ENCODE measurements at regions not wholly inside any gene's neighbourhood (a gene's known extent, or its start where the extent isn't known, plus 50 kb on each side); places are given as distances from the start of the nearest gene placed in this dataset.
A peak's percentile ranks its signal among the peaks of the same experiment; 100 is the strongest.
"Not testable (repeated sequence)": the region's sequence is repeated elsewhere in the genome, so short reads cannot be mapped to it uniquely, and the experiment has no call there.

DNA sequence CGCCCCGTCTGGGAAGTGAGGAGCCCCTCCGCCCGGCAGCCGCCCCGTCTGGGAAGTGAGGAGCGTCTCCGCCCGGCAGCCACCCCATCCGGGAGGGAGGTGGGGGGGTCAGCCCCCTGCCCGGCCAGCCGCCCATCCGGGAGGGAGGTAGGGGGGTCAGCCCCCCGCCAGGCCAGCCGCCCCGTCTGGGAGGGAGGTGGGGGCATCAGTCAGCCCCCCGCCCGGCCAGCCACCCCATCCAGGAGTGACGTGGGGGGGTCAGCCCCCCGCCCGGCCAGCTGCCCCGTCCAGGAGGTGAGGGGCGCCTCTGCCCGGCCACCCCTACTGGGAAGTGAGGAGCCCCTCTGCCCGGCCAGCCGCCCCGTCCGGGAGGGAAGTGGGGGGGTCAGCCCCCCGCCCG lies 297.5 kb upstream of the DYNLRB2 start:
- H3K27ac ChIP-seq (ENCODE audit: low read depth, low read length); DNase-seq; ATAC-seq; H3K4me1 ChIP-seq (ENCODE audit: control insufficient read depth in 2 of 2, insufficient read depth in 2 of 2, low read length in 2 of 2); intact Hi-C loops (cut with micrococcal nuclease); H3K27ac Mint-ChIP-seq; H3K36me3 ChIP-seq (ENCODE audit: control insufficient read depth in 2 of 3, insufficient read depth in 3 of 3, low read length in 3 of 3); H3K36me3 Mint-ChIP-seq; H3K4me1 Mint-ChIP-seq; POLR2A ChIA-PET; H3K4me3 ChIP-seq (ENCODE audit: low read length); H3K9me3 ChIP-seq (ENCODE audit: control insufficient read depth in 2 of 3, low read length in 3 of 3); CTCF ChIA-PET; H3K4me3 Mint-ChIP-seq; H3K27me3 ChIP-seq (ENCODE audit: control insufficient read depth in 2 of 2, insufficient read depth in 2 of 2, low read length in 2 of 2); H3K27me3 Mint-ChIP-seq: not testable (repeated sequence)
- H3K9me3 Mint-ChIP-seq, result peaks cover 0 to 18% (median 8%) of the 10 kb centered on the region in 11 donors

DNA sequence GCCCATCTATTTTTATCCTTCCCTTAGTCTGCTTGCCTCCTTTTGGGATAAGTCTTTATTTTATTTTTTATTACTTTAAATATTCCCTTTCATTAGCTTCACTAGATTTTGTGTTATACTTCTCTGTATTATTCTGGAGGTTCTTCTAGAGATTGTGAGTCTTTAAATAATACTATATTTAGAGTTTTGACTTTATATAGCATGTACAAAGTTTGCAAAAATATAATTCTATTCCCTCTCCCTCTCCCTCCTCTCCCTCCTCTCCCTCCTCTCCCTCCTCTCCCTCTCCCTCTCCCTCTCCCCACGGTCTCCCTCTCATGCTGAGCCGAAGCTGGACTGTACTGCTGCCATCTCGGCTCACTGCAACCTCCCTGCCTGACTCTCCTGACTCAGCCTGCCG lies 298.5 kb upstream of the DYNLRB2 start:
- H3K9me3 ChIP-seq (ENCODE audit: control insufficient read depth in 2 of 3, low read length in 3 of 3); POLR2A ChIA-PET; CTCF ChIA-PET; H3K36me3 Mint-ChIP-seq; H3K4me3 ChIP-seq (ENCODE audit: low read length); H3K27me3 Mint-ChIP-seq; H3K4me1 Mint-ChIP-seq; DNase-seq; H3K27ac Mint-ChIP-seq; ATAC-seq; intact Hi-C loops (cut with micrococcal nuclease); H3K27ac ChIP-seq (ENCODE audit: low read depth, low read length); H3K4me3 Mint-ChIP-seq; H3K4me1 ChIP-seq (ENCODE audit: control insufficient read depth in 2 of 2, insufficient read depth in 2 of 2, low read length in 2 of 2); H3K36me3 ChIP-seq (ENCODE audit: control insufficient read depth in 2 of 3, insufficient read depth in 3 of 3, low read length in 3 of 3); H3K27me3 ChIP-seq (ENCODE audit: control insufficient read depth in 2 of 2, insufficient read depth in 2 of 2, low read length in 2 of 2): not testable (repeated sequence)
- H3K9me3 Mint-ChIP-seq, result peaks cover 0 to 18% (median 8%) of the 10 kb centered on the region in 11 donors

- peaks cover 0 to 8% (median 0%) of the 10 kb centered on the region in 11 donors for H3K9me3 Mint-ChIP-seq
- Histone ChIP-seq H3K9me3 (ENCODE audit: control insufficient read depth in 2 of 3, low read length in 3 of 3) (no peaks in the 10 kb centered on the region), H3K4me1 (ENCODE audit: control insufficient read depth in 2 of 2, insufficient read depth in 2 of 2, low read length in 2 of 2) (no peaks in the 10 kb centered on the region), H3K27ac (ENCODE audit: low read depth, low read length) (no peak overlapping the region), H3K27me3 (ENCODE audit: control insufficient read depth in 2 of 2, insufficient read depth in 2 of 2, low read length in 2 of 2) (no peaks in the 10 kb centered on the region), H3K4me3 (ENCODE audit: low read length) (no peak overlapping the region), H3K36me3 (ENCODE audit: control insufficient read depth in 2 of 3, insufficient read depth in 3 of 3, low read length in 3 of 3) (no peaks in the 10 kb centered on the region)
- peaks cover 0 to 6% (median 0%) of the 10 kb centered on the region in 5 donors for H3K27me3 Mint-ChIP-seq
- DNase-seq (no peak), ATAC-seq (no peak)
- no peaks in the 10 kb centered on the region for H3K4me1 Mint-ChIP-seq
- POLR2A ChIA-PET, result interaction anchor here (0.6 kb wide), 1 partner anchor 359 kb away, joined by 3 read pairs; no protein-coding TSS in a partner anchor
- CTCF ChIA-PET, result no interaction called here
- intact Hi-C loops (cut with micrococcal nuclease), result no loop called here
- no peak overlapping the region for H3K27ac Mint-ChIP-seq
- H3K4me3 Mint-ChIP-seq, result no peak overlapping the region
- H3K36me3 Mint-ChIP-seq, result no peaks in the 10 kb centered on the region
These were observed 307.5 kb upstream of the DYNLRB2 start for GRCh38 chr16:80233097-80233835.

DNA sequence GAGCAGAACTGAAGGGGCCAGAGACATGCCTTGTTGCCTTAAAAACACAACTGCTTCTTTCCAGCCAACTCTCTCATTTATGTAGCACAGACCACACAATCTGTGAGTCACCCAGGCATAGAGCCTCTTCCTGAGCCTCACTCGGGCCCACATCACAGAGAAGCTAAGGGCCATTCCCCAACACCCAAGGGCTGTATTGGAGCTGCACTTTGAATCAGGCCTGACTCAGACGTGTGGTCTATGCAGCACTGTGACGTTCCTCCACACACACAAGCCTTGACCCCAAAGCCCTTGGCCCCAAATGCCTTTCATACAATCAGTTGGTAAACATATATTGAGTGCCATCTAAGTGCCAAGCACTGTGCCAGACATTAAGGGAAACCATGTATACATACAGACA lies 308.9 kb upstream of the DYNLRB2 start:
- no peak overlapping the region for H3K4me3 ChIP-seq (ENCODE audit: low read length)
- H3K9me3 Mint-ChIP-seq, result peaks cover 0 to 4% (median 2%) of the 10 kb centered on the region in 11 donors
- POLR2A ChIA-PET, result no interaction called here
- H3K4me1 ChIP-seq (ENCODE audit: control insufficient read depth in 2 of 2, insufficient read depth in 2 of 2, low read length in 2 of 2), result no peaks in the 10 kb centered on the region
- intact Hi-C loops (cut with micrococcal nuclease), result no loop called here
- H3K27ac Mint-ChIP-seq, result no peak overlapping the region
- CTCF ChIA-PET, result no interaction called here
- no peaks in the 10 kb centered on the region for H3K36me3 ChIP-seq (ENCODE audit: control insufficient read depth in 2 of 3, insufficient read depth in 3 of 3, low read length in 3 of 3)
- peaks cover 0 to 7% (median 0%) of the 10 kb centered on the region in 5 donors for H3K27me3 Mint-ChIP-seq
- no peak overlapping the region for H3K27ac ChIP-seq (ENCODE audit: low read depth, low read length)
- no peaks in the 10 kb centered on the region for H3K9me3 ChIP-seq (ENCODE audit: control insufficient read depth in 2 of 3, low read length in 3 of 3)
- no peak for ATAC-seq
- H3K27me3 ChIP-seq (ENCODE audit: control insufficient read depth in 2 of 2, insufficient read depth in 2 of 2, low read length in 2 of 2), result no peaks in the 10 kb centered on the region
- no peaks in the 10 kb centered on the region for H3K36me3 Mint-ChIP-seq
- H3K4me1 Mint-ChIP-seq, result no peaks in the 10 kb centered on the region
- no peak overlapping the region for H3K4me3 Mint-ChIP-seq
- peak in 1 of 9 donors; percentile 22 for DNase-seq

DNA sequence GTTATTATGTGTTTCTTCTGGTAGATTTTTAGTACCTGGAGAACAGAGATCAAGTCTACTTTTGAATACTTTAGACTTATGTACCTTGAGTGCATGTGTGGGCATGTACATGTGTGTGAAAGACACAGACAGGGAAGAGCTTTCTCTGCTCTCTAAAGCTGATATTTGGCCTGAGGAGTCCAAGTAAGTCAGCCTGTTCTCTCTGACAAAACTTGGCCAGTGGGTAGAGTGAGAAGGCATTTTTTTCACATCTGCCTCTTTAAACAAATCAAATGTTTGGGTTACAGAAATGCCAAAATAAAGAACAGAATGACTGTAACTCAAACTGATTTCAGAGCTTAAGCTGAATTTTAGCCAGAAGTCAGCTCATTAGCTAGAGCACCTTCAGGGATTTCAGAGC lies 309.7 kb upstream of the DYNLRB2 start:
- CTCF ChIA-PET, result no interaction called here
- H3K27me3 Mint-ChIP-seq, result peaks cover 0 to 10% (median 0%) of the 10 kb centered on the region in 5 donors
- intact Hi-C loops (cut with micrococcal nuclease), result no loop called here

DNA sequence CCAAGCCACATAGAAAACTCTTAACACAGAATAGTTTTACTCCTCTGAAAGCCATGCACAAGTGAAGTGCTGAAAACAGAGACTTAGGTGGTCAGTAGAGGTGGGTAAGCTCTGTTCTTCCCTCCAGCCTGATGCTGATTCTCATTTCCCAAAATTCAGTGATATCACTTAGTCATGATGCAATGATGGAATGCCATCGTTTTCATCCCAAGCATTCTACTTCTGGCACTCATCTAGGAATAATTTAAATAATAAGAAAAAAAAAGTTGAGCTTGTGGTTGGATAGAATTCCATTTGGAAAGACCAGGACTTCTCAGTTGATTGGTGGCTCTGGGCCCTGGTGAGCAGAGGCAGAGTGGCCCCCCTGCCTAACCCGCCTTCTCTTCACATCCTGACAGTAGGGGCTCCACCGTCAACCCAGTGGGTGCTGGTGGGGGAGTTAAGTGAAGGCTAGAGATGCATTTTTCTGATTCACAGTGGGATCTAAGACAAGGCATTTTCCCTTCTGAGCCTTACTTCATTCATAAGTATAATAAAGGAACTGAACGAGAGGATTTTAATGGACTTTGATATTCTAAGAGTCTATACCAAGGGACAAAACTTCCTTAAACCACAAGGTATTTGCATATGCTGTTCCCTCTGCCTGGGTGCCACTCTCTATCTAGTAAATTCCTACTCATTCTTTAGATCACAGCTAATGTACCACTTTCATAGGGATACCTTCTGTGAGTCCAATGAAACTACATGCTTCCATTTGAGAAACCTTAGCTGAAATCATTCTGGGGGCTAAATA lies 310.3 kb upstream of the DYNLRB2 start:
- Mint-ChIP-seq H3K4me3 (no peak overlapping the region), H3K9me3 (peaks cover 0 to 11% (median 7%) of the 10 kb centered on the region in 11 donors), H3K4me1 (no peaks in the 10 kb centered on the region), H3K36me3 (no peaks in the 10 kb centered on the region), H3K27ac (no peak overlapping the region), H3K27me3 (peaks cover 0 to 10% (median 0%) of the 10 kb centered on the region in 5 donors)
- Histone ChIP-seq H3K36me3 (ENCODE audit: control insufficient read depth in 2 of 3, insufficient read depth in 3 of 3, low read length in 3 of 3) (no peaks in the 10 kb centered on the region), H3K4me3 (ENCODE audit: low read length) (no peak overlapping the region), H3K27ac (ENCODE audit: low read depth, low read length) (no peak overlapping the region), H3K9me3 (ENCODE audit: control insufficient read depth in 2 of 3, low read length in 3 of 3) (no peaks in the 10 kb centered on the region), H3K4me1 (ENCODE audit: control insufficient read depth in 2 of 2, insufficient read depth in 2 of 2, low read length in 2 of 2) (no peaks in the 10 kb centered on the region), H3K27me3 (ENCODE audit: control insufficient read depth in 2 of 2, insufficient read depth in 2 of 2, low read length in 2 of 2) (no peaks in the 10 kb centered on the region)
- CTCF ChIA-PET, result no interaction called here
- no peak for ATAC-seq
- POLR2A ChIA-PET, result no interaction called here
- DNase-seq, result no peak
- intact Hi-C loops (cut with micrococcal nuclease), result no loop called here

More for the DNA sequence above, 309.7 kb upstream of the DYNLRB2 start:
- Mint-ChIP-seq H3K27ac (no peak overlapping the region), H3K36me3 (no peaks in the 10 kb centered on the region), H3K4me3 (peak overlapping the region in 1 of 10 donors; percentile 18), H3K4me1 (no peaks in the 10 kb centered on the region), H3K9me3 (peaks cover 0 to 9% (median 5%) of the 10 kb centered on the region in 11 donors)
- no peak for ATAC-seq
- no peaks in the 10 kb centered on the region for H3K27me3 ChIP-seq (ENCODE audit: control insufficient read depth in 2 of 2, insufficient read depth in 2 of 2, low read length in 2 of 2)
- no peaks in the 10 kb centered on the region for H3K9me3 ChIP-seq (ENCODE audit: control insufficient read depth in 2 of 3, low read length in 3 of 3)
- H3K27ac ChIP-seq (ENCODE audit: low read depth, low read length), result no peak overlapping the region
- H3K36me3 ChIP-seq (ENCODE audit: control insufficient read depth in 2 of 3, insufficient read depth in 3 of 3, low read length in 3 of 3), result no peaks in the 10 kb centered on the region
- DNase-seq, result no peak
- no peaks in the 10 kb centered on the region for H3K4me1 ChIP-seq (ENCODE audit: control insufficient read depth in 2 of 2, insufficient read depth in 2 of 2, low read length in 2 of 2)
- POLR2A ChIA-PET, result no interaction called here
- H3K4me3 ChIP-seq (ENCODE audit: low read length), result no peak overlapping the region

- H3K9me3 ChIP-seq (ENCODE audit: control insufficient read depth in 2 of 3, low read length in 3 of 3), result no peaks in the 10 kb centered on the region
- no peak overlapping the region for H3K27ac ChIP-seq (ENCODE audit: low read depth, low read length)
These were observed 314.3 kb upstream of the DYNLRB2 start for GRCh38 chr16:80226499-80226898.

More at GRCh38 chr16:80226499-80226898, 314.3 kb upstream of the DYNLRB2 start:
- Histone ChIP-seq H3K36me3 (ENCODE audit: control insufficient read depth in 2 of 3, insufficient read depth in 3 of 3, low read length in 3 of 3) (no peaks in the 10 kb centered on the region), H3K4me3 (ENCODE audit: low read length) (no peak overlapping the region), H3K4me1 (ENCODE audit: control insufficient read depth in 2 of 2, insufficient read depth in 2 of 2, low read length in 2 of 2) (no peaks in the 10 kb centered on the region), H3K27me3 (ENCODE audit: control insufficient read depth in 2 of 2, insufficient read depth in 2 of 2, low read length in 2 of 2) (no peaks in the 10 kb centered on the region)
- Mint-ChIP-seq H3K4me3 (no peak overlapping the region), H3K9me3 (peaks cover 4 to 19% (median 9%) of the 10 kb centered on the region in 11 donors), H3K27me3 (peaks cover 0 to 10% (median 0%) of the 10 kb centered on the region in 5 donors), H3K27ac (no peak overlapping the region), H3K36me3 (no peaks in the 10 kb centered on the region), H3K4me1 (no peaks in the 10 kb centered on the region)
- no peak for DNase-seq
- ChIA-PET POLR2A (no interaction called here), CTCF (no interaction called here)
- ATAC-seq, result no peak
- intact Hi-C loops (cut with micrococcal nuclease), result no loop called here

Measured in naive thymus-derived CD4-positive, alpha-beta T cell (primary cell).